ENCODE measurements at regions not wholly inside any gene's neighbourhood (a gene's known extent, or its start where the extent isn't known, plus 50 kb on each side); places are given as distances from the start of the nearest gene placed in this dataset.

- DNase-seq = no peak
These were observed 174.4 kb upstream of the ADARB2 start for GRCh38 chr10:1911771-1912170.

GRCh38 chr10:1903982-1904381 lies 166.7 kb upstream of the ADARB2 start:
- no peak for DNase-seq

- no peak for DNase-seq
These were observed 158.8 kb upstream of the ADARB2 start for GRCh38 chr10:1896153-1896552.

GRCh38 chr10:1895691-1896090 lies 158.4 kb upstream of the ADARB2 start:
- no peak for DNase-seq

GRCh38 chr10:1894912-1895311 lies 157.6 kb upstream of the ADARB2 start:
- no peak for DNase-seq

- no peak for DNase-seq
These were observed 156.6 kb upstream of the ADARB2 start for GRCh38 chr10:1893941-1894340.

- DNase-seq = no peak
These were observed 148.7 kb upstream of the ADARB2 start for GRCh38 chr10:1886039-1886438.

GRCh38 chr10:1882728-1883127 lies 145.4 kb upstream of the ADARB2 start:
- DNase-seq = no peak

GRCh38 chr10:1882180-1882579 lies 144.9 kb upstream of the ADARB2 start:
- DNase-seq = no peak

- no peak for DNase-seq
These were observed 144.3 kb upstream of the ADARB2 start for GRCh38 chr10:1881636-1882035.

- no peak for DNase-seq
These were observed 137.2 kb upstream of the ADARB2 start for GRCh38 chr10:1874533-1874932.

- no peak for DNase-seq
These were observed 136.5 kb upstream of the ADARB2 start for GRCh38 chr10:1873661-1874315.

GRCh38 chr10:1872151-1872726 lies 134.9 kb upstream of the ADARB2 start:
- no peak for DNase-seq

GRCh38 chr10:1870491-1870890 lies 133.2 kb upstream of the ADARB2 start:
- DNase-seq = no peak

- no peak for DNase-seq
These were observed 132.5 kb upstream of the ADARB2 start for GRCh38 chr10:1869861-1870260.

- no peak for DNase-seq
These were observed 123.0 kb upstream of the ADARB2 start for GRCh38 chr10:1860351-1860750.

GRCh38 chr10:1858547-1858946 lies 121.2 kb upstream of the ADARB2 start:
- no peak for DNase-seq

- DNase-seq = no peak
These were observed 120.7 kb upstream of the ADARB2 start for GRCh38 chr10:1858048-1858447.

- DNase-seq = no peak
These were observed 118.6 kb upstream of the ADARB2 start for GRCh38 chr10:1855911-1856310.

GRCh38 chr10:1854271-1854670 lies 116.9 kb upstream of the ADARB2 start:
- DNase-seq = no peak

GRCh38 chr10:1853801-1854200 lies 116.5 kb upstream of the ADARB2 start:
- DNase-seq = no peak

GRCh38 chr10:1852841-1853240 lies 115.5 kb upstream of the ADARB2 start:
- DNase-seq = no peak

GRCh38 chr10:1851762-1852161 lies 114.4 kb upstream of the ADARB2 start:
- no peak for DNase-seq

GRCh38 chr10:1850971-1851527 lies 113.7 kb upstream of the ADARB2 start:
- DNase-seq = no peak

GRCh38 chr10:1847361-1847760 lies 110.0 kb upstream of the ADARB2 start:
- no peak for DNase-seq
